Heart left ventricle (tissue), 16 donors: ENCODE measurements at regions not wholly inside any gene's neighbourhood (a gene's known extent, or its start where the extent isn't known, plus 50 kb on each side); places are given as distances from the start of the nearest gene placed in this dataset.

Source experiments
- ATAC-seq, 4 donors: fragments of 200-7000 bp; cut with Tn5 transposase; one replicate each; pipeline ENCODE4 v1.9.1; 2020 to 2022; ENCODE audit warnings: moderate library complexity in 4 of 4, mild to moderate bottlenecking in 3 of 4, moderate number of reproducible peaks in 1 of 4
- DNase-seq, 5 donors: peaks; one replicate each; pipeline ENCODE4 v3.0.0-alpha.2; 2020
- H3K27ac ChIP-seq, 12 donors: fragments of 200-600 bp; sonication (generic) in 4 of 12; one replicate each; pipeline versions ENCODE4 v1.5.0 to v1.8.0; 2016 to 2022; ENCODE audit warnings: mild to moderate bottlenecking in 2 of 12
- H3K27me3 ChIP-seq, 9 donors: fragments of 200-600 bp; sonication (generic) in 2 of 9; one replicate each; pipeline versions ENCODE4 v1.5.1 to v1.8.0; 2016 to 2022; ENCODE audit warnings: mild to moderate bottlenecking in 3 of 9
- H3K36me3 ChIP-seq, 9 donors: fragments of 200-600 bp; sonication (generic) in 2 of 9; one replicate each; pipeline versions ENCODE4 v1.5.0 to v1.8.0; 2018 to 2022; ENCODE audit warnings: mild to moderate bottlenecking in 2 of 9
- H3K4me1 ChIP-seq, 12 donors: fragments of 200-600 bp; sonication (generic) in 4 of 12; one replicate each; pipeline versions ENCODE4 v1.5.0 to v1.8.0; 2016 to 2022; ENCODE audit warnings: mild to moderate bottlenecking in 3 of 12
- H3K4me3 ChIP-seq, 12 donors: fragments of 200-600 bp; sonication (generic) in 4 of 12; one replicate each; pipeline versions ENCODE4 v1.5.0 to v1.8.0; 2017 to 2022; ENCODE audit warnings: mild to moderate bottlenecking in 9 of 12, moderate library complexity in 4 of 12
- H3K9me3 ChIP-seq, 12 donors: fragments of 200-600 bp; sonication (generic) in 4 of 12; one replicate each; pipeline versions ENCODE4 v1.5.0 to v1.8.0; 2016 to 2022; ENCODE audit warnings: mild to moderate bottlenecking in 1 of 12
- POLR2A ChIP-seq, 2 donors: fragments of 450-650 bp; IDR thresholded peaks; one replicate each; pipeline ENCODE4 v1.6.1; 2017; ENCODE audit warnings: antibody characterized with exemption in 2 of 2, mild to moderate bottlenecking in 2 of 2, moderate library complexity in 2 of 2
- WGBS, 4 donors: extraction: QIAGEN DNeasy Blood & Tissue Kit in 2 of 4; methylation state at CpG; one replicate each; pipeline versions ENCODE4 v1.1.5 to v1.1.7; 2013 to 2018; 5-methylcytosine and 5-hydroxymethylcytosine counted together
- intact Hi-C, 10 donors: fragments of 100-400 bp; cut with DNase I; formaldehyde crosslinking; loops; one replicate each; pipeline versions ENCODE4 v1.11.1 to v1.14.2; 2022
- TF ChIP-seq, protein P1 (sequence below), 12 donors: fragments of 200-600 bp; sonication (generic) in 4 of 12; IDR thresholded peaks; one replicate each; pipeline versions ENCODE4 v1.5.0 to v1.8.0; 2018 to 2022; ENCODE audit warnings: antibody characterized with exemption in 12 of 12, mild to moderate bottlenecking in 5 of 12
- donor health status: ischemic (EF 13 %, LVEDD 7.1; RV severe dilation, severe dysfunction).
- donor health status: healthy with polysubstance abuse.
- donor health status: DM: no; HTN: yes; CAD: no.
- donor health status: DM: no; HTN: no; CAD: no.
- donor health status: ischemic (EF 25% LVEDD 6.9; RV normal size, moderate dysfunction).
- donor health status: ischemic (EF 25% LVEDD 5.7; RV mildly dilated, moderate dysfunction).
- donor health status: healthy.
- donor health status: DM: yes; HTN: yes; CAD: no.
- donor health status: ischemic (EF 35%, LVEDD 5.7; RV mildly dilated, moderate dysfunction).
- donor health status: nonischemic (EF 11% LVEDD 7.7; RV severe dilation, severe dysfunction).
- donor health status: DM: yes; HTN: yes; CAD: no.
- donor health status: PGD.
- donor health status: ischemic (EF 29% LVEDD 5.4; RV normal size, mild dysfunction).
- donor health status: nonischemic (EF 23%, LVEDD 6.1; RV moderate dilation, normal function).

GRCh38 chr20:56952258-56953047 lies 314.0 kb downstream of the BMP7 start:
- Histone ChIP-seq H3K27me3 (peaks cover 0 to 70% (median 23%) of the 10 kb centered on the region in 9 donors), H3K4me3 (no peak overlapping the region), H3K4me1 (no peaks in the 10 kb centered on the region), H3K27ac (no peak overlapping the region), H3K9me3 (no peaks in the 10 kb centered on the region), H3K36me3 (no peaks in the 10 kb centered on the region)
- no peak for ATAC-seq
- DNase-seq, result no peak
- 59 to 65% (median 62%) methylated on average over 19 of the region's 19 CpGs for WGBS, 4 donors
- no peak for TF ChIP-seq POLR2A (IDR thresholded peaks at IDR 0.05)
- TF ChIP-seq, protein P1, sequence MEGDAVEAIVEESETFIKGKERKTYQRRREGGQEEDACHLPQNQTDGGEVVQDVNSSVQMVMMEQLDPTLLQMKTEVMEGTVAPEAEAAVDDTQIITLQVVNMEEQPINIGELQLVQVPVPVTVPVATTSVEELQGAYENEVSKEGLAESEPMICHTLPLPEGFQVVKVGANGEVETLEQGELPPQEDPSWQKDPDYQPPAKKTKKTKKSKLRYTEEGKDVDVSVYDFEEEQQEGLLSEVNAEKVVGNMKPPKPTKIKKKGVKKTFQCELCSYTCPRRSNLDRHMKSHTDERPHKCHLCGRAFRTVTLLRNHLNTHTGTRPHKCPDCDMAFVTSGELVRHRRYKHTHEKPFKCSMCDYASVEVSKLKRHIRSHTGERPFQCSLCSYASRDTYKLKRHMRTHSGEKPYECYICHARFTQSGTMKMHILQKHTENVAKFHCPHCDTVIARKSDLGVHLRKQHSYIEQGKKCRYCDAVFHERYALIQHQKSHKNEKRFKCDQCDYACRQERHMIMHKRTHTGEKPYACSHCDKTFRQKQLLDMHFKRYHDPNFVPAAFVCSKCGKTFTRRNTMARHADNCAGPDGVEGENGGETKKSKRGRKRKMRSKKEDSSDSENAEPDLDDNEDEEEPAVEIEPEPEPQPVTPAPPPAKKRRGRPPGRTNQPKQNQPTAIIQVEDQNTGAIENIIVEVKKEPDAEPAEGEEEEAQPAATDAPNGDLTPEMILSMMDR (IDR thresholded peaks at IDR 0.05), result no peak
- intact Hi-C loops, result no loop called here

DNA sequence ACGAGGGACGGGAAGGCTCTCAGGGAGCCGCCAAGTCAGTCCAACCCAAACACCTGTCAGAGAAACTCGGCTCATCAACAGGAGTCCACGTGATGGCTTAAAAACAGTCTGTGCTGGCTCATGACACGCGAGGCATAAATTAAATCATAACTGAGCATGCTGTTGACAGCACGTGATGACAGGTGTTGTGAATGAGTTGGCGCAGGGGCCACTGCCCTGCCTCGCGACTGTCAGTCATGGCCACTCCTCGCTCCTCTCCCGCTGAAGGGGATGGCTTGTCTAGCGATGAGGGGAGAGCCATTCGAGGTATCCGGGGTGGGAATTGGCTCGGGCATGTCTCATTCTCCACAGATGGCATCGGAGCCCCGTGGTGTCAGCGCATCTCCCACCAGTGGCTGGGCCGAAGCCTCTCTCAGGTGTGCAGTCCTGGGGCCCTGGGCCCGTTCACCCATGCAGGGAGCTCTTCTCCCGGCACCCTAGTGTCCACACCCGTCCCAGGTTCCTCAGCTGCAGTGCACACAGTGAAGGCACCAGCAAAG lies 313.3 kb downstream of the BMP7 start:
- WGBS, 4 donors, result 57 to 77% (median 62%) methylated on average over 21 to 24 of the region's 24 CpGs
- Histone ChIP-seq H3K4me3 (no peak overlapping the region), H3K27ac (no peak overlapping the region), H3K36me3 (no peaks in the 10 kb centered on the region), H3K27me3 (peaks cover 0 to 76% (median 25%) of the 10 kb centered on the region in 9 donors), H3K4me1 (no peaks in the 10 kb centered on the region), H3K9me3 (no peaks in the 10 kb centered on the region)
- no peak for TF ChIP-seq POLR2A (IDR thresholded peaks at IDR 0.05)
- TF ChIP-seq, protein P1 (IDR thresholded peaks at IDR 0.05), result no peak
- no peak for ATAC-seq
- intact Hi-C loops, result no loop called here
- DNase-seq, result no peak

DNA sequence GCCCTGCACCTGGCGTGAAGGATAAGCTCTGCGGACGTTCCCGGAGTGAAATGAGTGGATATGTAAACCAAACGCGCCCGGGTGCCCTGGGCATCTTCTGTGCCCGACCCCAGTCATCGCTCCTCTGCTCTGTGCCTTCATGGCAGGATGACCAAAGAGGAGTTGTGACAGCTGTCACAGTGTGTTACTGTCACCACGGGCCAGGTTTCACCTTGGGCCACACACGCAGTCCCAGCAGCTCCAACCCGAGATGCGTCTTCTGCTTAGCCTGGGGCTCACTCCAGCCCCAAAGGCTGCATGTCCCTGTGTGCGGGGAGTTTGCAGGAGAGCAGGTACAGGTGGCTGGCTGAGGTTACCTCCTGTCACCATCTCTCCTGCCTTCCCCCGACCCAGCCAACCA lies 311.6 kb downstream of the BMP7 start:
- no peaks in the 10 kb centered on the region for H3K36me3 ChIP-seq
- 78 to 87% (median 84%) methylated on average over 7 to 15 of the region's 15 CpGs for WGBS, 4 donors
- no peaks in the 10 kb centered on the region for H3K4me1 ChIP-seq
- TF ChIP-seq POLR2A (IDR thresholded peaks at IDR 0.05), result no peak
- TF ChIP-seq, protein P1 (IDR thresholded peaks at IDR 0.05), result no peak
- peaks cover 0 to 91% (median 35%) of the 10 kb centered on the region in 9 donors for H3K27me3 ChIP-seq
- intact Hi-C loops, result no loop called here
- H3K27ac ChIP-seq, result no peak overlapping the region
- H3K4me3 ChIP-seq, result no peak overlapping the region
- no peaks in the 10 kb centered on the region for H3K9me3 ChIP-seq
- DNase-seq, result no peak
- ATAC-seq, result no peak

- DNase-seq, result no peak
- intact Hi-C loops, result no loop called here
- no peaks in the 10 kb centered on the region for H3K36me3 ChIP-seq
- H3K27me3 ChIP-seq, result peaks cover 0 to 93% (median 35%) of the 10 kb centered on the region in 9 donors
- no peak overlapping the region for H3K27ac ChIP-seq
- no peaks in the 10 kb centered on the region for H3K9me3 ChIP-seq
- 37 to 49% (median 43%) methylated on average over 9 of the region's 9 CpGs for WGBS, 4 donors
- no peak for ATAC-seq
- TF ChIP-seq, protein P1 (IDR thresholded peaks at IDR 0.05), result no peak
- no peak for TF ChIP-seq POLR2A (IDR thresholded peaks at IDR 0.05)
- H3K4me1 ChIP-seq, result no peaks in the 10 kb centered on the region
- no peak overlapping the region for H3K4me3 ChIP-seq
Measured at GRCh38 chr20:56955680-56956079, 310.8 kb downstream of the BMP7 start.
